Mesothelial cell of epicardium (in vitro differentiated cells): ENCODE measurements at regions not wholly inside any gene's neighbourhood (a gene's known extent, or its start where the extent isn't known, plus 50 kb on each side); places are given as distances from the start of the nearest gene placed in this dataset.

Experiments
- DNase-seq, 2 experiments: peaks; one replicate each; pipeline ENCODE4 v3.0.0; 2021; ENCODE audit warnings: low spot score in 2 of 2; ENCODE audit not compliant: unreplicated experiment in 2 of 2
- H3K27ac Mint-ChIP-seq: 2 replicates; pipeline ENCODE4 v1.8.0; 2021; ENCODE audit warnings: mixed read lengths
- H3K27me3 Mint-ChIP-seq: 2 replicates; pipeline ENCODE4 v1.8.0; 2021; ENCODE audit warnings: low read depth, mixed read lengths
- H3K36me3 Mint-ChIP-seq: 2 replicates; pipeline ENCODE4 v1.8.0; 2021; ENCODE audit warnings: mixed read lengths
- H3K4me1 Mint-ChIP-seq: 2 replicates; pipeline ENCODE4 v1.8.0; 2021; ENCODE audit warnings: mixed read lengths
- H3K4me3 Mint-ChIP-seq: 2 replicates; pipeline ENCODE4 v1.8.0; 2021; ENCODE audit warnings: mild to moderate bottlenecking, moderate library complexity, mixed read lengths
- H3K9me3 Mint-ChIP-seq: 2 replicates; pipeline ENCODE4 v1.8.0; 2021; ENCODE audit warnings: mixed read lengths
- CTCF ChIP-seq: fragments of 200-600 bp; sonication (generic); IDR thresholded peaks from one replicate; pipeline ENCODE4 v1.5.0; 2021; ENCODE audit warnings: antibody characterized with exemption; ENCODE audit not compliant: unreplicated experiment

GRCh38 chr12:13509740-13510139, 313.2 kb downstream of the EMP1 start:
- Mint-ChIP-seq H3K27me3 (no peaks in the 10 kb centered on the region), H3K9me3 (peaks cover 25% of the 10 kb centered on the region)

GRCh38 chr12:13505636-13506035, 309.1 kb downstream of the EMP1 start:
- Mint-ChIP-seq H3K4me3 (no peak overlapping the region), H3K27me3 (no peaks in the 10 kb centered on the region), H3K27ac (no peak overlapping the region), H3K36me3 (no peaks in the 10 kb centered on the region), H3K4me1 (peaks cover 7% of the 10 kb centered on the region), H3K9me3 (no peaks in the 10 kb centered on the region)
- no peak for TF ChIP-seq CTCF
- no peak for DNase-seq

More at GRCh38 chr12:13509740-13510139, 313.2 kb downstream of the EMP1 start:
- no peak for TF ChIP-seq CTCF
- DNase-seq, result no peak
- no peak overlapping the region for H3K27ac Mint-ChIP-seq
- H3K4me1 Mint-ChIP-seq, result no peaks in the 10 kb centered on the region
- no peak overlapping the region for H3K4me3 Mint-ChIP-seq
- H3K36me3 Mint-ChIP-seq, result no peaks in the 10 kb centered on the region

GRCh38 chr12:13505224-13505623, 308.7 kb downstream of the EMP1 start:
- H3K27me3 Mint-ChIP-seq, result no peaks in the 10 kb centered on the region
- H3K9me3 Mint-ChIP-seq, result no peaks in the 10 kb centered on the region
- H3K36me3 Mint-ChIP-seq, result no peaks in the 10 kb centered on the region
- no peak overlapping the region for H3K4me3 Mint-ChIP-seq
- DNase-seq, result no peak
- H3K4me1 Mint-ChIP-seq, result peaks cover 7% of the 10 kb centered on the region
- no peak for TF ChIP-seq CTCF
- no peak overlapping the region for H3K27ac Mint-ChIP-seq

GRCh38 chr12:13504736-13505135, 308.2 kb downstream of the EMP1 start:
- no peak for DNase-seq
- H3K36me3 Mint-ChIP-seq, result no peaks in the 10 kb centered on the region
- H3K4me3 Mint-ChIP-seq, result no peak overlapping the region
- no peaks in the 10 kb centered on the region for H3K9me3 Mint-ChIP-seq
- H3K4me1 Mint-ChIP-seq, result peaks cover 7% of the 10 kb centered on the region
- no peak for TF ChIP-seq CTCF
- H3K27ac Mint-ChIP-seq, result no peak overlapping the region
- no peaks in the 10 kb centered on the region for H3K27me3 Mint-ChIP-seq

GRCh38 chr12:13504074-13504473, 307.5 kb downstream of the EMP1 start:
- no peak for TF ChIP-seq CTCF
- Mint-ChIP-seq H3K27me3 (no peaks in the 10 kb centered on the region), H3K36me3 (no peaks in the 10 kb centered on the region), H3K9me3 (no peaks in the 10 kb centered on the region), H3K4me3 (no peak overlapping the region), H3K4me1 (peaks cover 7% of the 10 kb centered on the region), H3K27ac (no peak overlapping the region)
- DNase-seq, result no peak
